Urothelium cell line (cell line): ENCODE measurements at regions not wholly inside any gene's neighbourhood (a gene's known extent, or its start where the extent isn't known, plus 50 kb on each side); places are given as distances from the start of the nearest gene placed in this dataset.
"Not testable (repeated sequence)": the region's sequence is repeated elsewhere in the genome, so short reads cannot be mapped to it uniquely, and the experiment has no call there.

Experiments
- DNase-seq: peaks from one replicate; pipeline ENCODE4 v3.0.0; 2011; ENCODE audit warnings: low spot score, mixed read lengths
- FAIRE-seq: peaks from 2 replicates; lab custom pipeline; 2011; peaks lifted over from hg19 to GRCh38; lab: Jason Lieb, UNC

DNA sequence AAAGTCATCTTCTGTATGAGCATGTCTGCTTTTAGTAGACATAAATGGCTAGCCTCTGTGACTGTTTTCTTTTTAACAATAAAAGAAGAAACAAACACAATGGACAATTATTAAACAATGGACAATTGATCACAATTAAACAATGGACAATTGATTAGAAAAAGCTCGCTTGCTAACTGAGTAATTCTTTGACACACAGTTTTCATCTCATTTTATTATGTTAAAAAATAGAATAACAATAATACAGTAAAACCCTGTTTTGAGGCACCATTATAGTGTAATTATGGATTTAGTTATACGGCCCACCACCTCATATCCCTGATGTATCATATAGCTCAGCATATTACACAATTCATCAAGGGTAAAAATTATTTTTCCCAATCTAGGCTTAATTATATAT lies 989.0 kb downstream of the LTN1 start:
- FAIRE-seq, DNase-seq: not testable (repeated sequence)

DNA sequence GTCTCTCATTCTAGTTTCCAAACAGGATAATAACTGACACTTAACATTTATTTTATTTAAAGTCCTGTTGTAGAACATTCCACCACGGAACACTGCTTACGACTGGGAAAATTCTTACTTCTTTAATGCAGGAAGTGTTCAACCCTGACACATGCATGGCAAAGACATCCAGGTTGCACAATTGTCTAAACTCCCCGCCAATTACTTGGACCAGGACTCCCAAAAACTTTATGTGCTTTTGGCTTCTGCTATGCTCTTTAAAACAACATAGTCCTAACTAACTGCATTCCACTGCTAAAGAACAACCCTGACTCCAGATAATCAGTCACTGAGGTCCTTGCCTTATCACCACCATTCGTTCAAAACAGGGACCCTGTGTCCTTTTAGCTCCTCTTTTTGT lies 995.8 kb downstream of the LTN1 start:
- not testable (repeated sequence) for FAIRE-seq, DNase-seq

DNA sequence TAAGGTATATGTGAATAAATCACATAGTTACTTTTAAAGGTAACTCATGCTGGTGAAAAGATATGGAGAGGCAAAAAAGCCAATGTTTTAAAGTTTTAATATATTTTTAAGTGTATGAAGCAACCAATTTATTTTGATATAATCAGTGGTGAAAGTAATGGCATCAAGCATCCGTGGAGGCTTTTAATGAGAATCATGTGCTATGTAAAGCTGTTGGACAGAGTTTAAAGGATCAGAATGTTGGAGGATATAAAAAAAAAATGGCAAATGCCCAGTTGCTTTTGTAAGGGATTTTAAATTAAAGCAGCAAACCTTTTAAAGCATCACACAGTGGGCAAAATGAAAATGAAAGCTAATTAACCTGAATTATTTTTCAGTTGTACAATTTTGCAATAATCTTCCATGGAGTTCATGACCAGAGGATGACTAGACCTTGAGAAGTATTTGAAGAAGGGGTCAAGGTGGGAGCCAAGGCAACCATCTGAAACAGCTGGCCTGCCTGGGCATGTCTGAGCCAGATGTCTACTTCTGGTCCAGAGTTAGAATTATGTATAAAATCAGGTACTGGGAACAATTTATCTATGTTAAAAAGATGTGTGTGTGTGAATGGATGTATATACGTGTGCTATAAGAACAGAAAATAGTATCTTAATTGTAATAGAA lies 1007.9 kb downstream of the LTN1 start:
- not testable (repeated sequence) for FAIRE-seq, DNase-seq

DNA sequence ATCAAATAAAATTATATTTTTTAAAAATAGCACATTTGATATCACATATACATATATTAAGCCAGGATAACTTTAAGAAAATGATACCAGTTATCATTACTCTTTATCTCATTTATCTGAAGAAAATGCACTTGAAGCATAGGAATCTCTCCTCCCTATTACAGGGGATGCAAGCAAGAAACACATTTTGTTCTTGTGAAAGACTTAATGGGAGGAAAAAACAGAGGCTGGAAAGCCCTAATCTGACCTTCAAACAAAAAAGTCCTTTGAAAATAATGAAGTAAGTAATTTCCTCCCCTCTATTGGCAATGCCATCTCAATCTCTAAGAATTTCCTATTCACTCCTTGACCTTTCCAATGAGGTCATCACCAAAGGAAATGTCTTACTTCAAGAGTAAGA lies 1012.6 kb upstream of the ADAMTS5 start:
- DNase-seq, FAIRE-seq: not testable (repeated sequence)

DNA sequence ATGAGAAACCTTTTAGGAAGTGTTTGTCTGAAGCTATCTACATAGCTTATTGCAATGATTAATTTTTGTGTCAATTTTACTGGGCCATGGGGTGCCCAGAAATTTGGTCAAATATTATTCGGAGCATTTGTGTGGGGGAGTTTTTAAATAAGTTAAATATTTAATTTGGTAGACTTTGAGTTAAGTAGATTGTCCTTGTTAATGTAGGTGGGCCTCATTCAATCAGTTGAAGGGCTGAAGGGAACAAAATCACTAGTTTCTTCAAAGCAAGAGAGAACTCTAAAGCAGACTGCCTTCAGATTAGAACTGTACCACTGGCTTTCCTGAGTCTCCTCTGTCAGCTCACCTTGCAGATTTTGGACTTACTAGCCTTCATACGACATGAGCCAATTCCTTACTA lies 1008.6 kb upstream of the ADAMTS5 start:
- DNase-seq (no peak), FAIRE-seq (no peak)

DNA sequence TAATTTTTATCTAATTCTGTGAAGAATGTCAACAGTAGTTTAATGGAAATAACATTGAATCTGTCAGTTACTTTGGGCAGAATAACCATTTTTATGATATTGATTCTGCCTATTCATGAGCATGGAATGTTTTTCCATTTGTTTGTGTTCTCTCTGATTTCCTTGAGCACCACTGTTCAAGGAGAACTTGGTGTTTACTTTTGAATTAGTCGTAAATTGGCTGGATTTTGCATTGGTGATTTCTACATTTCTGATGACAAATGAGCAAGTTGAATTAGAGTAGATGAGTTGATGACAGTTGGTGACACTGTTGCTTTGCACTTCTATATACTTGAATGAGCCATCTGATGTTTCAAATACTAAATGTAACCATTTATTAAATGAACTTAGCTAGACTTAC lies 1007.3 kb upstream of the ADAMTS5 start:
- not testable (repeated sequence) for DNase-seq, FAIRE-seq

DNA sequence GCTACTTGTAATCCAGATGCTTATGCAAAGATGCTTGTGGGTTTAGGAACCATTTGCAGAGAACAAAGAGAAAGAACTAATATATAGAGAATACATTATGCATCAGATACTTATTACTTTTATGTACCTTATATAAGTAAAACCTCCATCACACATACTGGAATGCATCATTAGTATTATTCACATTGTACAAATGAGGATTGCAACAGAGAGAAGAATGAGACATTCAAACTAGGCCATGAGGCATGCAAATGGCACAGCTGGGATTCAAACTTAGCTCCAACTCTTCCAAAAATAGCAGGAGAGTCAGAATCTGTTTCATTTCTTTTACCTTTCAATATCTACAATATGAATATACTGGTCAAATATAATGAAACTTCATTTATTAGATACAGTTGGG lies 1001.4 kb upstream of the ADAMTS5 start:
- peak; percentile 32 for FAIRE-seq
- DNase-seq = not testable (repeated sequence)

DNA sequence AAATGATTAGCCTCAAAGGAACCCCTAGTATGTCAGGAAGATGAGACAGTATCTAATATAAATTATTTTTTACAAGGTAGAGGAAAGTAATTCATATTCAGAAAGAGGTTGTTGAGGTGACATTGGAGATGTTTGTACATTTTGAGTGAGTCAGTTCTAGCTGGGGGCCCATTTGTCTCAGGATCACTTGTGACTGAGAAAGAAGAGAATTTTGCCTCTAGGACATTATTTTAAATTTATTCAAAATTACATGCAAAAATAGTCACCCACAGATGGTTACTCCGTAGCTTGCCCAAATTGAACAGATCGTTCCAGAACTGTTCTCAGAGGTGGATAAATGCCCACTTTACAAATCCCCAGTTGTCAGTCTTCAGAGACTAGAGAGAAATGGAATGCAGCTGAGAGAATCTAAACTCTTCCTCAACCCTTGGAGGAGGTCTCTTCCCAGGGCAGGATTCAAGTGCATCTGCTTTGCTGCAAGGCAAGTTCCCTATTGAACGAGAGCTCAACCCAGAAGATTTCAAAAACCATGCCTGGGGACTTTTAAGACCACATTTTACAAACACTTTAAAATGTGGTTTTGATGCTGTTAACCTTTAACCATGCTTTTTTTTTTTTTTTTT lies 987.8 kb upstream of the ADAMTS5 start:
- no peak for DNase-seq
- no peak for FAIRE-seq

DNA sequence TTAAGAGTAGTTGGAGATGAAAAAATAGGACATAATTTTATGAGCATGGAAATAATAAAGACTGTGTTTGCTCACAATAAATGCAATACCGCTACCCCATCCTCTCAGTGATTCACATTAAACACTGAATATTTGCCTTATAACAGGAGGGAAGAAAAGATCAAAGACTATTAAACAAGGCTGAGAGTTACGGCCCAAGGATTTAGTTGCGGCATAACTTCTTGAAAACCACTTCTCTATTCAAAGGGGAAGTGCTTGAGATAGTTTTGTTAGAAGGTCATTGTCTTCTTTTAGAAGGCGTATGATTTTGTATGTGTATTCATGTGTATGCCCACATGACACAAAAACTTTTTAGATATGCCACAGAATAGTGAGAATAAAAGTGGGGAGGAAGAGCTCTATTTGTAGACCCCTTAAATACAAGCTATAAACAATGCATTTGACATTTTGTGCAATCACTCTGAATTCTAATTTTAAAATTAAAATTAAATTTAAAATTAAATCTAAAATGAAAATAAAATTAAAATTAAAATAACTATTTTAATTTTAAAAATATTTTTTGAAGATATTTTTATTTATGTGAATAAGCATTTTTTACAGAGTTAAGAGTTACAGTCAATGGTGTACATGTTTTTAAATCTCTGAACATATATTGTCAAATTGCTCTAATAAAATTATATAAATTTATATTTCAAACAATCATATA lies 986.6 kb upstream of the ADAMTS5 start:
- no peak for DNase-seq
- no peak for FAIRE-seq

DNA sequence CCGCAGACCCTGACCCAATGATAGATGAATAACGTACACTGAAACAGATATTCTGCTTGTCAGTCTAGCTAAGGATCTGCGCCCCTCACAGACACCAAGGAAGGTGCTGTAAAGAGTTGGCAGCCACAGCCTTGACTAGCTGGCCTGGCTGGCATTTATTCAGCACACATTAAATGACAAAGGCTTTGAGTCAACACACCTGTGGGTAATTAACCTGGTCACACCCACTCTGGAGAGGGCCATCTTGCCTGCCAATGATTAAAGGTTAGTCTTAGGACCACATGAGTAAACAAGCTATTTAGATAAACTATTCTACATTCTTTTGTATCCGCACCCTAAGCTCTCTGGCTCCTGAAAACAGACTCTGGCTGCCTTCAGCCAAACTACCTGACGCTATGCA lies 982.2 kb upstream of the ADAMTS5 start:
- not testable (repeated sequence) for DNase-seq, FAIRE-seq

DNA sequence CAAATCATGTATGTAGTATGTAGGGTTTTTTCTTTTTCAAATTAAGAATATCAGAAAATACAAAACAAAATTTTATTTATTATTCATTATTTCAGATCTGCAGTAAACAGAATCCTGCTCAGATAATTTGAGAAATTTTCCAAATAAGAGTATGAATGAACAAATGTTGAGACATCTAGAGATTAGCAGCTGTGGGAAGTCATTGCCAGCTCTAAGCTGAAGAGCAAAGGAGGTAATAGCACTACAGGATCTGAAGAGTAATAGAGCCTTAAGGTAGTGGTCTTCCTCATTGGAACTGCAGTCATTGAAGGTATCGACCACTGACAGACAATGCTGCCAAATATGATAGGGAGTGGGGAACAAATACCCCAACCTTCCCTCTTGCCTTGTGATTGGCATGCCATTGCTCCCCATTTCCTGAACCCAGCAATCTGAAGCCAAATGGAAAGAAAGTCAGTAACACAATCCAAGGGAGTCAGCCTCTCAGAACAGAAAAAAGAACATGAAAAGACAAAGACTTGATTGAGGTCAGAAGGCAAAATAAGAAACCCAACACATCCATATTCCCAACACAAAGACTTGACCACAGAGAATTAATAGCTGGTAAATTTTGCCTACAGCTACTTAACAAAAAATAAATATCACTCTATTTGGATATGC lies 963.4 kb upstream of the ADAMTS5 start:
- not testable (repeated sequence) for FAIRE-seq, DNase-seq

DNA sequence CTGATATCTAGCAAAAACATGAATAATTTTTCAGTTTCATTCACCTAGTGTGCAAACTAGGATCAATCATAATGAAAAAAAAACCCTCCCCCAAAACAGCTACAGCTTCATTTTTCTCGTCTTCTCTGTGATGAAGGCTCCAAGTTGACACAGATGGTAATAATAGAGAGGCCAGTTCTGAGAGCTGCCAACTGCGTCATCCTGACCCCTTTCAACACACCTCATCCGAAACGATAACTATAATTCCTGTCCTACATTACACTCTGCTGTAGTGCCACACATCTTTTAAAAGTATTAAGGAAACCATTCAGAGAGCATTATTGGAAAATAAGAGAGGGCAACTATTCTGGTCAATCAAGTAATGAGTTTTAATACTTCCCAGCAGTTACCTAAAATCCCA lies 962.3 kb upstream of the ADAMTS5 start:
- not testable (repeated sequence) for FAIRE-seq, DNase-seq

DNA sequence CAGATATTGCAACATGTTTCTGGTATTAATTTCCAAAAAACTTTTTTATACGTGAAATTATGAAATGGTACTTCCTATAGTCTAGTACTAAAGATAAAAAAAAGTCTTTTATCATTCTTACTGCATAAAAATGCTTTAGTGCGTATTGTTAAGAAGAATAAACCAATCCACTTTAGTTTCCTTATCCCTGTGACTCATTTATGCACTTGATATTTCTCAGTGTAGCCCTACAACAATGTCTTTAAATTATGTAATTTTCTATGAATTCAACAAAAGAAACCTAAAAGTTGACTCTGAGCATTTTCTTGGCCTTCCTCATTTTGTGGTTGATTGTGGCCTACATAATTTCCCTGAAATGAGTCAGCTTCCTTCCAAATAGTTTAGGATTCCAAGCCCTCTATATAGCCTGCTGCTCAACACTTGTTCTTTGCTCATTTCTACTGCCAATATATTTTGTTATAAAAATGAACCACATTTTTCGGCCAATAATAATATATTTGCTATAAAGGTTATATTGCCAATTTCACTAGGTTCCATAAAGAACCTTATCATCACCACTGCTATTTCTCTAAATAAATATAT lies 961.7 kb upstream of the ADAMTS5 start:
- peak; percentile 52 for DNase-seq
- FAIRE-seq = not testable (repeated sequence)

DNA sequence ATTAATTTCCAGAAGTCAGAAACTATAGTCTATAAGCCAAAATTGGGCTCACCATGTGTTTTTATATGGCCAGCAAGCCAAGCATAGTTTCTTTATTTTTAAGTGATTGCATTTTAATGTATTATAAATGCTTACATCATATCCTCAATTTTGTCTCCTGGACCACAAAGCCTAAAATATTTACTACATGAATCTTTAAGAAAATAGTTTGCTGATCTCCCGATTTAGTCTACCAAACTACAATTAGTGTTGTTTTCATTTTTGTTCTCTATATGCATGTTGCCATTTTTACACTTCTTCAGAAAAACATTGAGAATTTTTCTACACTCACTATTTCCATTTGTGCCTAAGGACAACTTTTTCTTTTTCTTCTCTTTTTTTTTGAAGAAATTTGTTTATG lies 954.5 kb upstream of the ADAMTS5 start:
- not testable (repeated sequence) for DNase-seq, FAIRE-seq

DNA sequence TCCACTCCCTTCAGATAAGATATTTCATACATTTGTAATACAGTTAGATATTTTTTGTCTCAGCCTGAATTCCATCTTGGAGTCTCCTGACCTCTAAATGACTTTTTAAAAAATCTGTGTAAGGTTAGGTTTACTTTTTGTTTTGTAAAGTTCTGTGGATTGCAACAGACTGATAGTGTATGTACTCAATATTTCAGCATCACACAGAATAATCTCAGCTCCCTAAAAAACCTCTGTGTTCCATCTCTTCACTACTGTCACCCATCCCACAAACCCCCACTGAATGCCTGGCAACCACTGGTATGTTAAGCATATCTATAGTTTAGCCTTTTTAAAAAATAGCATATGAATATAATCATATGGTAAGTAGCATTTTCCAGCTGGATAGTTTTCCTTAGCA lies 951.1 kb upstream of the ADAMTS5 start:
- not testable (repeated sequence) for DNase-seq, FAIRE-seq

DNA sequence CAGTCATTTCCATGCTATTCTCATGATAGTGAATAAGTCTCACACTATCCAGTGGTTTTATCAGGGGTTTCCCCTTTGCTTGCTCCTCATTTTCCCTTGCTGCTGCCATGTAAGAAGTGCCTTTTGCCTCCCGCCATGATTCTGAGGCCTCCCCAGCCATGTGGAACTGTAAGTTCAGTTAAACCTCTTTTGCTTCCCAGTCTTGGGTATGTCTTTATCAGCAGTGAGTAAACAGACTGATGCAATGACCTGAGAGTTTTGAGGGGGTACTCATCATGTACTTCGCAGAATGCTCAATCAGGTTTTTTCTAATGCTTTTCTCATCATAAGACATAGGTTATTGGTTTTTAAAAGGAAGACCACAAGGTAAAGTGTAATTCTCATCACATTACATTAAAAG lies 949.4 kb upstream of the ADAMTS5 start:
- not testable (repeated sequence) for FAIRE-seq, DNase-seq

DNA sequence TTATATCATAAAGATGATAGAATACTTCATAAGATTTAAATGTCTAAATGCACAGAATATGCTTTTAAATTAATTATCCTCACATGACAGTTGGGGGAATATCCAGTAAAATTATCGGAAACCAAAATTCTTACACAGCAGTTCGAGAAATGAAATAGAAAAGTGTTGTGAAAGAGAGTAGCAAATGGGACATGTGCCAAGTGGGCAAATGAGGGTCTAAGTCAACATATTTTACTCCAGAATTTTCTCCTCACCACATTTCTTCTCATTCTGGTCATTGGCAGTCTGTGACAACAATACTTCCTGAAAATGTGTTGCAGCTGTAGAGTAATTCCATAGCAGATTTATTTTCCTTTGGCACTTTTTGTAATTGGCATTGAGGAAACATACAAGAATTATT lies 945.2 kb upstream of the ADAMTS5 start:
- not testable (repeated sequence) for FAIRE-seq, DNase-seq

DNA sequence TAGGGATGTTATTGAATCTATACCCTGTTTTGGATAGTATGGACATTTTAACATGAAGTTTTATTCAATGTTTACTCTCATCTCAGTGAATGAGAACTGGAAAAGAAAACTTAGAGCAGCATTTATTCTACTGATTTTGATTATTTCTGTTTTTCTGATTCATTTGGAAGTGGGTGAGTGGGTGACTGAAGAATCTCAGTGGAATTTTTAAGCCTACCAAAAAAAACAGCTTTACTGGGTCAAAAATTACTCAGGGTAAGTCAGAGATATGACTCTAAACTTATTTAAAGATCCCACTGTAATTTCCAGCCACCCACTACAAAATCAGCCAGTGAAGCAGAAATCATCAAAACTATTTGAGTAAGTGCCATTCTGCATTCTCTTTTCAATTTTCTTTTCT lies 942.6 kb upstream of the ADAMTS5 start:
- FAIRE-seq, DNase-seq: not testable (repeated sequence)

DNA sequence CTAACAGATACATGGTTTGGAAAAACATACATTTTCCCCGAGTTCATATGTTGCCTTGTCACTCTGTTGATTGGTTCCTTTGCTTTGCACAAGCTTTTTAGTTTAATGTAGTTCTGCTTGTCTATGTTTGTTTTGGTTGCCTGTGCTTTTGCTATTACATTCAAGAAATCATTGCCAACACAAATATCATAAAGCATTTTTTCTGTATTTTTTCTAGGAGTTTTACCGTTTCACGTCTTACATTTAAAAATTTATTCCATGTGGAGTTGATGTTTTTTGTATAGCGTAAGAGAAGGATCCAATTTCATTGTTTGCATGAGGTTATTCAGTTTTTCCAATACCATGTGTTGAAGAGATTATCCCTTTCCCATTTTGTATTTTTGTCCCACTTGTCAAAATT lies 941.9 kb upstream of the ADAMTS5 start:
- not testable (repeated sequence) for FAIRE-seq

DNA sequence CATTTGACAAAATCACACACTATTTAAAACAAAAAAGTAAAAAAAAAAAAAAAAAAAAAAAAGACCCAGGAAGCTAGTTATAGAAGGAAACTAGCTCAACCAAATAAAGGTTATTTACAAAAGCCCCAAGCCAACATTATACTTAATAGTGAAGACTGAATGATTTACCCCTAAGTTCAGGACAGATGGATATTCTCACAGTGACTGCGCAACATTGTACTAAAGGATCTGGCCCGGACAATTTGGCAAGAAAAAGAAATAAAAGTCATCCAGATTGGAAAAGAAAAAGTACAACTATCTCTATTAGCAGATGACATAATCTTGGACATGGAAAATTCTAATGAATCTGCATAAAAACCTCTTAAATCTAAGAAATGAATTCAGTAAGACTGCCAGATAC lies 936.0 kb upstream of the ADAMTS5 start:
- not testable (repeated sequence) for DNase-seq, FAIRE-seq

More for the DNA sequence above, 941.9 kb upstream of the ADAMTS5 start:
- DNase-seq = not testable (repeated sequence)

DNA sequence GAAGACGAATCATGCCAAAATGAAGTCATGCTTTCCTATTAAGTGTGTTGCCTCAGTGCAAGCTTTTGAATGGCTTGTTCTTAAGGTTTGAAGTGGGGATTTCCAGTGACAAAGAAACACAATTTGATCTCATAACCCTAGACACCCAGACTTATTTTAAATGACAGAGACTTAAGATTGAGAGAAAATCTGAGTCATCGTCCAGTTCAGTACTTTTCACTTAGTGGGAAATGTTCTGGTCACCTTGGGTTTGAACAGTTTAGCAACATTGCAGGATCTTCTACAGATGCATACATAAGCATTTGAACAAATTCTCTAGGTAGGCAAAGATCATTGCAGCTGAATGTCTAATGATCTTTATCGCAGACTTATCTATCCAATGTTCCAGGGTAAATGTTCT lies 926.7 kb upstream of the ADAMTS5 start:
- not testable (repeated sequence) for DNase-seq, FAIRE-seq
